NCI-H146 treated with DMSO at 0.1 percent for 48 hours (cell line): ENCODE measurements at regions not wholly inside any gene's neighbourhood (a gene's known extent, or its start where the extent isn't known, plus 50 kb on each side); places are given as distances from the start of the nearest gene placed in this dataset.
"Not testable (repeated sequence)": the region's sequence is repeated elsewhere in the genome, so short reads cannot be mapped to it uniquely, and the experiment has no call there.

Experiments used
- DNase-seq: peaks from one replicate; lab custom pipeline; 2025; ENCODE audit not compliant: unreplicated experiment; lab: John Stamatoyannopoulos, UW

DNA sequence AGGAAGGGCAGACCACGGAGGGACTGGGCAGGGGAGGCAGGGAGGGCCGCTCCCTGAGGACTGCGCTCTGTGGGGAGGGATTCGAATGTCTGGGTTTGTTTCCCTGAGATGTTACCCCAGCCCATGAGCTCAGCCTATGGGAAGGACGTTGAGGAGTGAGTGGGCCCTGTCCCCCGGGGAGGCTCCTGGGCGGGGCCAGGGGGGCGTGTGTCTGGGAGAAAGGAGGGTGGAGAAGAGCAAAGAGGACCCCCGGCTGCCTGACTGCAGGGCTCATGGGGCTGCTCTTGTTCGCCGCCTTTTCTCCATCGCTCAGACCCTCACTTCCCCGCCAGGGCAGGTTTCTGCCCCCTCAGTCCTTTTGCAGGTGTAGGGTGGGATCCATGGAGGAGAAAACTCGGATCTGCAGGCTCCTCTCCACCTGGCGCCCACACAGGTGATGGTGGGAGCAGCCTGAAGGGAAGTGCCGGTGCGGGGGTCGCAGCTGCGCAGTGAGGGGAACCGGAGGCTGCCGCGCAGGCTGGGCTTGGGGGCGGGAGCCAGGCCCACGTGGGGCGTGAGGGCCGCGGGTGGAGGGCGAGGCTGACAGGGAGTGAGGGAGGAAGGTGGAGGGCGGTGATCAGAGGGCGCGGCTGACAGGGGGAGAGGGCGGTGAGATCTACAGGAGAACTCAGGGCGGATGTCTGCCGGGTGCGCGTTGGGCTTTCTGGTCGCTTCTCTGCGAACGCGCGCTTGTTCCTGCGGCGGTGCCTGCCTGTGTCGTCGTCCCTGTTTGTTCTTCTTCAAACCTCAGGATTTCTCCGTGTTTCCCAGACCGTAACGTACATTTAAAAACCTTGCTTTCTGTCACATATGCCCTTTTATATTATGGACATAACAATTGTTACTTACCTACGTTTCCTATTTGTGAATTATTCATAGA is 198.2 kb upstream of the NPAP1 start:
- not testable (repeated sequence) for DNase-seq

DNA sequence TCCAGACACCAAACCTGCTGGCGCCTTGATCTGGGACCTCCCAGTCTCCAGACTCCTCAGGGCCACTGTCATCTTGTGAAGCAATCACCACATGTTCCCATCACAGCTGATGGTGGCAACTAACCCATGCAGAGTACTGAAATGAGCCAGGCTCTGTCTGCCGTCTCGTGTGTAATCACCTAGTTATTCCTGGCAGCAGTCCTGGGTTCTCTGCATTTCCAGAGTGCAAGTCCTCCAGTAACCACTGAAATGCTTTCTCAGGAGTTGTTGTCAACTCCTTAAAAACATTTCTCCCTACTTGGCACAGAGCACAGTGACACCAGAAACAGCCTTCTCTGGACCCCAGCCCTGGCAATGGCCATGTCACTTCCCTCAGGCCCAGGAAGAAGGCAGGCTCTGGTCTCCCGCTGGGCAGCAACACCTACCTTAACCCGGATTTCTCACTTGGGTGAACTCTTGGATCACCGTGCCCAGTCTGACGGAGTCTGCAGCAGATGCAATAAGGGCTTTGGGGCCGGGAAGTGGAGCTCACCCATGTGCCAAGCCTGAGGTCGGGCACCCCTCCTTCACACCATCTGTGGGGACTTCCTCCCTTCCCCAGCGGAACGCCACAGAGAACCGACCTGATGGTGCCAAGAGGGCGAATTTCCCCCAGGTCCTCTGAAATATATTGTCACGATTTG is 189.5 kb upstream of the NPAP1 start:
- not testable (repeated sequence) for DNase-seq

DNA sequence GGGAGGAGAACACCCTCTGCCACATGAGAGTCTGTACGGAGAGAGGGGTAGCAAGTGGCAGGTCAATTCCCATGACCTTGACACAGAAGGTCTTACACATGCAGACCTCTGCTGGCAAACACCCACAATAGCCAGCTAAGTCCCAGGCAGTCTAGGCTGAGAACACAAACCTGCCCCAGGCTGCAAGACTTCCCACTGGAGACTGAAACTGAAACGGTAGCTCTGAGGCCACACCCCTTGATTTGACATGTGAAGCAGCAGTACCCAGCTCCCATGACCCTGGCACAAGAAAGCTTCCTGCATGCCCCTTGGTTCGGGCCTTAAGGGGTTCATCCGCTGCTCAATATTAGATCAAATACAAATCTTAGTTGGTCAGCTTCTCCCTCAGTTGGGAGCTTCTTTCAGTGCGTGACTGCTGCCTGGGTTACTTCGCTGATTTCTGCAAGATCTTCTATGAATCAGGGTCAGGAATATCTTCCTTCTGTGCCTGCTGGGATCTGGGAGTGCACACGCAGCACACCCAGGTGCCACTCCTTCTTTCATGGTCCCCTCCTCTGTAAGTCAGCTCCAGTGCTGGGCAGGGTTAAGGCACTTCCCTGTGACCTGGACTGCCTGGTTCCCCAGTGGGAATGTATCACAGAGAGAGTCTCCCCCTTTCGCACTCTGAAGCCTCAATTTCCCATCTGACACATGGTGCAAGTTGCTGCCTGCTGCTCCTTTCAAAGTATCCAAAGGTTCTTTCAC is 187.2 kb upstream of the NPAP1 start:
- DNase-seq: not testable (repeated sequence)

DNA sequence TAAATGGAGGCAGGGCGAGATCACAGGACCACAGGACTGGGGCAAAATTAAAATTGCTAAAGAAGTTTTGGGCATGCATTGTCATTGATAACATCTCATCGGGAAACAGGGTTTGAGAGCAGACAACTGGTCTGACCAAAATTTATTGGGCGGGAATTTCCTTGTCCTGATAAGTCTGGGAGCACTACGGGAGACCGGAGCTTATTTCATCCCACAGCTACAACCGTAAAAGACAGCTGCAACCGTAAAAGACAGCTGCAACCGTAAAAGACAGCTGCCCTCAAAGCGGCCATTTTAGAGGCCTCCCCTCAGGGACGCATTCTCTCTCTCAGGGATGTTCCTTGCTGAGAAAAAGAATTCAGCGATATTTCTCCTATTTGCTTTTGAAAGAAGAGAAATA is 170.4 kb upstream of the NPAP1 start:
- DNase-seq: not testable (repeated sequence)

- not testable (repeated sequence) for DNase-seq
Observed at GRCh38 chr15:24509714-24510113, 165.9 kb upstream of the NPAP1 start.

DNA sequence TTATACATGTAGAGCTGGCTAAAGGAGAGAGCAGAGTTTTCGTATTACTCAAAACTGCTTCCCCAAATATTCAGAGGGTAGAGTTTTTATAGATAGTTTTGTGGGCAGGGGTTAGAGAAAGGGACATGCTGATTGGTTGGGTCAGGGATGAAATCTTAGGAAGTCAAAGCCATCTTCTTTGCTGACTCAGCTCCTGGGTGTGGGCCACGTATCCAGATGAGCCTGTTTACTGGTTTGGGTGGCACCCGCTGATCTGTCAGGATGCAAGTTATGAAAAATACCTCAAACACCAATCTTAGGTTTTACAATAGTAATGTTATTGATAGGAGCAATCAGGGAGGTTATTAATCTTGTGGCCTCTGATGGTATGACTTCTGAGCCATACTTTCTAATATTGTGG is 164.0 kb upstream of the NPAP1 start:
- DNase-seq: not testable (repeated sequence)

GRCh38 chr15:24518772-24519171 is 156.8 kb upstream of the NPAP1 start:
- DNase-seq: not testable (repeated sequence)

- not testable (repeated sequence) for DNase-seq
Observed at GRCh38 chr15:24531235-24531634, 144.3 kb upstream of the NPAP1 start.

DNA sequence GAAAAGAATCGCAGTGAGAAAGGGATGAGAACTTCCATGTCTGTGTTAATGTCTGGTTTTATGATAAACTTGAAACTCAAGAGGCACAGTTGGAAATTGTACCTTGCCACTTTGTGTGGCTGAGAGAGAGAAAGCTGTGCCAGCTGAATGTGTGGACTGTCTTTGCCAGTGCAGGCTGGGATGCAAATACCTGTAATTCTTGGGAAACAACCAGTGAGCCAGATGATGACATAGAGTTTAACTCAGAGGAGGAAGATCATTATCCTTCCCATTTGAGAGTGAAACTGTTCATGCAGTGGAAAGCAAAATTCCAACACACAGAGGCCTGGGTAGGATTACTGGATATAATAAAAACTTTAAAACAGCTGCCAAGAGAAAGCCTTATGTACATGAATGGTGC is 141.5 kb upstream of the NPAP1 start:
- not testable (repeated sequence) for DNase-seq

GRCh38 chr15:24557281-24557680 is 118.3 kb upstream of the NPAP1 start:
- DNase-seq: not testable (repeated sequence)

- no peak for DNase-seq
Observed at GRCh38 chr15:24607636-24608035, 67.9 kb upstream of the NPAP1 start.

DNA sequence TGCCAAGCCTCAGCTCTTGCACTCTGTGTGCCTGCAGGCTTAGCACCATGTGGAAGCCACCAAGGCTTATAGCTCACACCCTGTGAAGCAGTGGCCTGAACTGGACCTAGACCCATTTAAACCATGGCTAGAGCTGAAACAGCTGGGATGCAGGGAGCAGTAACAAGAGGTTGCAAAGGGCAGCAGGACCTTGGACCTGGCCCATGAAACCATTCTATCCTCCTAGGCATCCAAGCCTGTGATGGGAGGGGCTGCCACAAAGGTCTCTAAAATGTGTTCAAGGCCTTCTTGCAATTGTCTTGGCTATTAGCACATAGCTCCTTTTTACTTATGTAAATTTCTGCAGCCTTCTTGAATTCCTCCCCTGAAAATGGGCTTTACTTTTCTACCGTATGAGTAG is 57.9 kb upstream of the NPAP1 start:
- DNase-seq: no peak

DNA sequence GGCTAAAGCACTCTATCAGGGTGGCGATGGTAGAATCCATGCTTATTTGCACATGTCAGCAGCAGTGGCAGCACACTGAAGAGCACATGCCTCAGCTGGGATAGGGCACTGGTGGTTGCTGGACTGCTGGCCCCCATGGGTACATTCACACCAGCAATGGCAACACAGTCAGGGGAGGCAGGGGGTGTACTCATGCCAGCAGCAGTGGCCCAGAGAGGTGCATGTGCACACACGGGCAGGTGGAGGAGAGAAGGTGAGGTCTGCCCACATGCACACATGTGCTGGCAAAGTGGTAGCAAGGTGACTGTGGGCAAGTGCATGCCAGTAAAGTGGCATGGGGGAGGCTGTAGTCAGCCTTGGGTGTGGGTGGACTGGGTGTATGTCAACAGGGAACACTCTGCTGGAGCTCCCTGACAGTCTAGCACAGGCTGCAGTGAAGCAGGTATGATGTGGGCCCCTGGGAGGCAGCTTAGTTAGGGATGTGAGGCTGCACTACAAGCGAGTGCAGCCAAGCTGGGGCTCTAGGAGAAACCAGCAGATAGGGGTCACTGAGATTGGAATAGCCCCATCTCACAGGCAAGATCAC is 53.9 kb upstream of the NPAP1 start:
- DNase-seq: no peak
